ENCODE measurements at regions not wholly inside any gene's neighbourhood (a gene's known extent, or its start where the extent isn't known, plus 50 kb on each side); places are given as distances from the start of the nearest gene placed in this dataset.

GRCh38 chr17:83183951-83184506 is 104.6 kb downstream of the METRNL start (continued):
- TF ChIP-seq CTBP2 (IDR thresholded peaks at IDR 0.05; ENCODE audit: borderline replicate concordance, insufficient read depth, insufficient read length, low read length) (no peak), NRF1 (IDR thresholded peaks at IDR 0.05; ENCODE audit: low read depth, low read length) (no peak), SUZ12 (IDR thresholded peaks at IDR 0.05; ENCODE audit: low read length) (no peak), SIN3A (conservative IDR thresholded peaks at IDR 0.05 in 1 of 2, IDR thresholded peaks at IDR 0.05 in 1 of 2; ENCODE audit: low read depth in 1 of 2, low read length in 2 of 2) (no peak), SP4 (IDR thresholded peaks at IDR 0.05; ENCODE audit: low read length) (no peak), ZNF274 (IDR thresholded peaks at IDR 0.05; ENCODE audit: borderline replicate concordance, extremely low read depth, low read length) (no peak), RXRA (IDR thresholded peaks at IDR 0.05; ENCODE audit: insufficient read depth, low read depth, low read length) (no peak), RBBP5 (IDR thresholded peaks at IDR 0.05; ENCODE audit: borderline replicate concordance, low read depth, low read length) (no peak)
